HS-27A (cell line): ENCODE measurements at regions not wholly inside any gene's neighbourhood (a gene's known extent, or its start where the extent isn't known, plus 50 kb on each side); places are given as distances from the start of the nearest gene placed in this dataset.
"Not testable (repeated sequence)": the region's sequence is repeated elsewhere in the genome, so short reads cannot be mapped to it uniquely, and the experiment has no call there.

Experiments used
- DNase-seq: peaks from one replicate; pipeline ENCODE4 v3.0.0-alpha.2; 2012; ENCODE audit warnings: low read depth, missing footprints

- no peak for DNase-seq
Measured at GRCh38 chr3:105118905-105119304, 247.8 kb upstream of the ALCAM start.

GRCh38 chr3:105119801-105120340 is 246.8 kb upstream of the ALCAM start:
- DNase-seq = no peak

- no peak for DNase-seq
Measured at GRCh38 chr3:105130911-105131310, 235.8 kb upstream of the ALCAM start.

- DNase-seq = no peak
Measured at GRCh38 chr3:105137911-105138310, 228.8 kb upstream of the ALCAM start.

GRCh38 chr3:105139881-105140560 is 226.7 kb upstream of the ALCAM start:
- no peak for DNase-seq

- DNase-seq = no peak
Measured at GRCh38 chr3:105140899-105141367, 225.8 kb upstream of the ALCAM start.

GRCh38 chr3:105144837-105145236 is 221.9 kb upstream of the ALCAM start:
- no peak for DNase-seq

GRCh38 chr3:105145511-105145910 is 221.2 kb upstream of the ALCAM start:
- no peak for DNase-seq

GRCh38 chr3:105149197-105149596 is 217.5 kb upstream of the ALCAM start:
- not testable (repeated sequence) for DNase-seq

GRCh38 chr3:105152987-105153386 is 213.7 kb upstream of the ALCAM start:
- DNase-seq = no peak

- no peak for DNase-seq
Measured at GRCh38 chr3:105154692-105155091, 212.0 kb upstream of the ALCAM start.

- DNase-seq = no peak
Measured at GRCh38 chr3:105157067-105157765, 209.5 kb upstream of the ALCAM start.

GRCh38 chr3:105157766-105158085 is 209.0 kb upstream of the ALCAM start:
- DNase-seq = no peak

GRCh38 chr3:105158286-105158685 is 208.4 kb upstream of the ALCAM start:
- no peak for DNase-seq

GRCh38 chr3:105162448-105162847 is 204.3 kb upstream of the ALCAM start:
- DNase-seq = no peak

- DNase-seq = no peak
Measured at GRCh38 chr3:105166893-105167292, 199.8 kb upstream of the ALCAM start.

- DNase-seq = no peak
Measured at GRCh38 chr3:105170423-105170822, 196.3 kb upstream of the ALCAM start.

- DNase-seq = no peak
Measured at GRCh38 chr3:105174017-105174615, 192.6 kb upstream of the ALCAM start.

GRCh38 chr3:105177576-105177975 is 189.1 kb upstream of the ALCAM start:
- no peak for DNase-seq

GRCh38 chr3:105187344-105187743 is 179.4 kb upstream of the ALCAM start:
- DNase-seq = peak; percentile 15

- no peak for DNase-seq
Measured at GRCh38 chr3:105195260-105195659, 171.4 kb upstream of the ALCAM start.

- DNase-seq = no peak
Measured at GRCh38 chr3:105197863-105198262, 168.8 kb upstream of the ALCAM start.

GRCh38 chr3:105199217-105199616 is 167.5 kb upstream of the ALCAM start:
- DNase-seq = no peak
